SK-N-MC (cell line): ENCODE measurements at regions not wholly inside any gene's neighbourhood (a gene's known extent, or its start where the extent isn't known, plus 50 kb on each side); places are given as distances from the start of the nearest gene placed in this dataset.

Experiments
- EZH2 ChIP-seq: fragments of 200-600 bp; sonication (generic); IDR thresholded peaks from one replicate; pipeline ENCODE4 v1.6.1; 2017; ENCODE audit warnings: antibody characterized with exemption
- FOXP2 ChIP-seq: optimal IDR thresholded peaks from 2 replicates; pipeline ENCODE3; 2011; ENCODE audit warnings: mild to moderate bottlenecking, moderate library complexity; ENCODE audit not compliant: insufficient read depth; ENCODE audit errors: extremely low read length, control extremely low read depth
- POLR2AphosphoS5 ChIP-seq: IDR thresholded peaks from 2 replicates; pipeline ENCODE4 v1.6.1; 2012; ENCODE audit warnings: mild to moderate bottlenecking, low read depth, low read length, borderline replicate concordance

GRCh38 chr6:28774292-28775051 is 149.3 kb downstream of the TRIM27 start:
- no peak for TF ChIP-seq EZH2
- no peak for TF ChIP-seq POLR2AphosphoS5
- TF ChIP-seq FOXP2, result no peak
